Colonic mucosa (tissue), 4 donors: ENCODE measurements at regions not wholly inside any gene's neighbourhood (a gene's known extent, or its start where the extent isn't known, plus 50 kb on each side); places are given as distances from the start of the nearest gene placed in this dataset.
"Not testable (repeated sequence)": the region's sequence is repeated elsewhere in the genome, so short reads cannot be mapped to it uniquely, and the experiment has no call there.

Source experiments
- DNase-seq: peaks from one replicate; pipeline ENCODE4 v3.0.0-alpha.2; 2020
- H3K27ac ChIP-seq: fragments of 200-600 bp; one replicate; pipeline ENCODE4 v1.8.0; 2021
- H3K27me3 ChIP-seq: fragments of 200-600 bp; one replicate; pipeline ENCODE4 v1.8.0; 2021
- H3K36me3 ChIP-seq: fragments of 200-600 bp; one replicate; pipeline ENCODE4 v1.8.0; 2021
- H3K4me1 ChIP-seq: fragments of 200-600 bp; one replicate; pipeline ENCODE4 v1.8.0; 2021; ENCODE audit warnings: mild to moderate bottlenecking
- H3K4me3 ChIP-seq: fragments of 200-600 bp; one replicate; pipeline ENCODE4 v1.8.0; 2021
- H3K9ac ChIP-seq, 2 donors: one replicate each; pipeline ENCODE4 v1.7.0; 2013; ENCODE audit warnings: control low read depth in 2 of 2, low read depth in 2 of 2, low read length in 2 of 2
- H3K9me3 ChIP-seq: fragments of 200-600 bp; one replicate; pipeline ENCODE4 v1.8.0; 2021
- CTCF ChIP-seq: fragments of 200-600 bp; IDR thresholded peaks from one replicate; pipeline ENCODE4 v1.8.0; 2022; ENCODE audit warnings: antibody characterized with exemption, mild to moderate bottlenecking
- intact Hi-C: fragments of 100-400 bp; cut with DNase I; formaldehyde crosslinking; loops from one replicate; pipeline ENCODE4 v1.14.1; 2022
- donor health status: healthy.
- donor health status: DM: no; HTN: no; CAD: no.
- donor health status: DM: no; HTN: no; CAD: no.

GRCh38 chr5:126054577-126055347 is 368.4 kb upstream of the GRAMD2B start:
- H3K9ac ChIP-seq: no peak overlapping the region
- intact Hi-C loops: no loop called here
- H3K9me3 ChIP-seq: no peaks in the 10 kb centered on the region
- H3K27me3 ChIP-seq: no peaks in the 10 kb centered on the region
- no peak for TF ChIP-seq CTCF
- no peak overlapping the region for H3K4me3 ChIP-seq
- H3K27ac ChIP-seq: no peak overlapping the region
- no peaks in the 10 kb centered on the region for H3K36me3 ChIP-seq
- DNase-seq: no peak
- no peaks in the 10 kb centered on the region for H3K4me1 ChIP-seq

- H3K36me3 ChIP-seq: no peaks in the 10 kb centered on the region
- no peak for DNase-seq
- no peak overlapping the region for H3K4me3 ChIP-seq
- intact Hi-C loops: no loop called here
- H3K27ac ChIP-seq: no peak overlapping the region
- H3K9ac ChIP-seq: no peak overlapping the region
- no peaks in the 10 kb centered on the region for H3K27me3 ChIP-seq
- no peak for TF ChIP-seq CTCF
- no peaks in the 10 kb centered on the region for H3K4me1 ChIP-seq
- no peaks in the 10 kb centered on the region for H3K9me3 ChIP-seq
Measured at GRCh38 chr5:126055348-126055729, 367.9 kb upstream of the GRAMD2B start.

- no peaks in the 10 kb centered on the region for H3K9me3 ChIP-seq
- no peak for TF ChIP-seq CTCF
- H3K4me1 ChIP-seq: no peaks in the 10 kb centered on the region
- no peak overlapping the region for H3K9ac ChIP-seq
- H3K36me3 ChIP-seq: no peaks in the 10 kb centered on the region
- no peak overlapping the region for H3K27ac ChIP-seq
- intact Hi-C loops: no loop called here
- H3K4me3 ChIP-seq: no peak overlapping the region
- DNase-seq: no peak
- no peaks in the 10 kb centered on the region for H3K27me3 ChIP-seq
Measured at GRCh38 chr5:126056352-126056751, 366.9 kb upstream of the GRAMD2B start.

- no peak for TF ChIP-seq CTCF
- Histone ChIP-seq H3K27me3 (no peaks in the 10 kb centered on the region), H3K4me1 (no peaks in the 10 kb centered on the region), H3K9me3 (no peaks in the 10 kb centered on the region), H3K9ac (no peak overlapping the region), H3K36me3 (no peaks in the 10 kb centered on the region), H3K27ac (no peak overlapping the region), H3K4me3 (no peak overlapping the region)
- DNase-seq: no peak
- intact Hi-C loops: no loop called here
Measured at GRCh38 chr5:126056851-126057622, 366.2 kb upstream of the GRAMD2B start.

GRCh38 chr5:126058392-126058791 is 364.8 kb upstream of the GRAMD2B start:
- H3K9me3 ChIP-seq, H3K4me1 ChIP-seq, H3K9ac ChIP-seq, H3K27me3 ChIP-seq, H3K27ac ChIP-seq, H3K36me3 ChIP-seq, DNase-seq, H3K4me3 ChIP-seq, intact Hi-C loops: not testable (repeated sequence)
